ENCODE measurements at regions not wholly inside any gene's neighbourhood (a gene's known extent, or its start where the extent isn't known, plus 50 kb on each side); places are given as distances from the start of the nearest gene placed in this dataset.

DNA sequence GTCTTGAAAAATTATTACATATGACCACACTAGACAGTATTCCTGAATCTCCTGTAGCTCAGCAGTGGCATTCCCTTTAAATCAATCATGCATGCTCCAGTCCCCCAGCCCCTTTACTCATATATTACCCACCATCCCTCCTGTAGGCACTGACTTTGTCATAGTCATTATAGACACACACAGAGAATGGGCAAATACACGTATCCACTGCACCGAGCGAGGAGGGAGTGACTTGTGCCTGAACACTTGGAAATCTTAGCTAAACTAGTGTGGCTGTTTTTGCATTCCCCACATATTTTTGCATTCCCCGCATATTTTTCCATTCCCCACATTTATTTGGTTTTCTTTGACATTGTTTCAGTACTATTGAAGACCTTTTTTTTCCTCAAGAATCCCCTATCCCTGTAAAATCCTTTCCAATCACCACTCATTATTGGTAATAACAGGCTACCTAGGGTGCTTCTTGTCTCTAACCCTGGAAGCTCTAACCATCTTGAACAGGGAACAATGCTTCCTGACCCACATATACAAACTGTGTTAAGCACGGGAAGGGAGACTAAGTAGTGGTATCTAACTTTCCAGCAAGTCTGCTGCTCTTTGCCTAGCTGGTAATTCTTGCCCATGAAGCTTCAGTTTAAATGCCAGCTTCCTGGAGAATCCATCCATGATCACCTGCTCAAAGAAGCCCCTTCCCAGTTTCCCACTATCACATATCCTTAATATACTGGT lies 534.4 kb upstream of the CAMK1G start:
- intact Hi-C loops (cut with micrococcal nuclease), result no loop called here
- WGBS (ENCODE audit: insufficient coverage), result 100% methylated on average over 1 of the region's 5 CpGs
- DNase-seq, result no peak
- no peaks in the 10 kb centered on the region for H4K20me1 ChIP-seq (ENCODE audit: insufficient read depth, low read length)
- H3K9ac ChIP-seq (ENCODE audit: insufficient read depth, low read length, poor library complexity, severe bottlenecking), result no peak overlapping the region
- Mint-ChIP-seq H3K4me1 (no peaks in the 10 kb centered on the region), H3K27me3 (ENCODE audit: low read depth in 3 of 3) (peaks cover 0 to 20% (median 8%) of the 10 kb centered on the region in 3 donors), H3K9me3 (peaks cover 0 to 17% (median 11%) of the 10 kb centered on the region in 7 donors), H3K4me3 (no peak overlapping the region), H3K27ac (no peak overlapping the region), H3K36me3 (no peaks in the 10 kb centered on the region)
- H3K9me3 ChIP-seq (replicated peaks in 1 of 2; ENCODE audit: control insufficient read depth in 1 of 2, insufficient read depth in 1 of 2, low read length in 2 of 2), result no peaks in the 10 kb centered on the region
- H2AFZ ChIP-seq (ENCODE audit: insufficient read depth, low read depth, low read length, poor library complexity, severe bottlenecking), result no peak overlapping the region
- no peaks in the 10 kb centered on the region for H3K27me3 ChIP-seq (ENCODE audit: control insufficient read depth in 2 of 2, insufficient read depth in 2 of 2, low read length in 2 of 2)
- H3K4me2 ChIP-seq (replicated peaks; ENCODE audit: extremely low read depth, low read length, poor library complexity, severe bottlenecking), result no peak overlapping the region
- no peaks in the 10 kb centered on the region for H3K4me1 ChIP-seq (ENCODE audit: control insufficient read depth in 1 of 2, insufficient read depth in 2 of 2, low read length in 2 of 2)
- no peak overlapping the region for H3K27ac ChIP-seq (ENCODE audit: low read depth in 1 of 2, low read length in 2 of 2)
- H3K4me3 ChIP-seq (replicated peaks in 1 of 3; ENCODE audit: low read depth in 2 of 3, low read length in 3 of 3), result no peak overlapping the region
- no peaks in the 10 kb centered on the region for H3K36me3 ChIP-seq (replicated peaks in 1 of 2; ENCODE audit: control insufficient read depth in 1 of 2, insufficient read depth in 2 of 2, low read length in 2 of 2)
- no peaks in the 10 kb centered on the region for H3K79me2 ChIP-seq (ENCODE audit: insufficient read depth, low read length)
- no peak for TF ChIP-seq CTCF (IDR thresholded peaks at IDR 0.05)

DNA sequence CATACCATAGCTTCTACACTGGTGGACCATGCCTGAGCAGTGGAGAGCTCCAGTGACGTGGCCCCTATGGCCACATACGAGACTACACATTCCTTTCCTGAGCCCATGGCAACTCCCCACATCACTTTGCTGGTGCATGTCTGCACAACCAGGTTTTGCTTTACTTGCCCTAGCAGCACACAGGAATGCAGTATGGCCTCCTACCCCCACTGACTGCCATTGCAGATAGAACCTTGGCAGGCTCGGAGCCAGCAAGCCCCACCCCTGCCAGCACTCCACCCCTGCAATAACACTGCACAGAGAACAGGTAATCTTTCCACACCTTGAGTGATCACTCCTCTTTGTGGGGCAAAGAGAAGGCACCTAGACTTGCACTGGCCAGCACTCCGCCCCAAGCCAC lies 531.9 kb upstream of the CAMK1G start:
- 100% methylated on average over 3 of the region's 4 CpGs for WGBS (ENCODE audit: insufficient coverage)
- H3K27ac Mint-ChIP-seq, result no peak overlapping the region
- no peak overlapping the region for H3K9ac ChIP-seq (ENCODE audit: insufficient read depth, low read length, poor library complexity, severe bottlenecking)
- intact Hi-C loops (cut with micrococcal nuclease), result no loop called here
- no peak overlapping the region for H3K4me3 Mint-ChIP-seq
- H3K27ac ChIP-seq (ENCODE audit: low read depth in 1 of 2, low read length in 2 of 2), result no peak overlapping the region
- no peaks in the 10 kb centered on the region for H3K4me1 ChIP-seq (ENCODE audit: control insufficient read depth in 1 of 2, insufficient read depth in 2 of 2, low read length in 2 of 2)
- H3K9me3 Mint-ChIP-seq, result peaks cover 3 to 25% (median 11%) of the 10 kb centered on the region in 7 donors
- no peak overlapping the region for H3K4me2 ChIP-seq (replicated peaks; ENCODE audit: extremely low read depth, low read length, poor library complexity, severe bottlenecking)
- H3K79me2 ChIP-seq (ENCODE audit: insufficient read depth, low read length), result no peaks in the 10 kb centered on the region
- peaks cover 2 to 16% (median 7%) of the 10 kb centered on the region in 3 donors for H3K27me3 Mint-ChIP-seq (ENCODE audit: low read depth in 3 of 3)
- H3K4me1 Mint-ChIP-seq, result no peaks in the 10 kb centered on the region
- no peak for DNase-seq
- no peaks in the 10 kb centered on the region for H3K36me3 ChIP-seq (replicated peaks in 1 of 2; ENCODE audit: control insufficient read depth in 1 of 2, insufficient read depth in 2 of 2, low read length in 2 of 2)
- H3K4me3 ChIP-seq (replicated peaks in 1 of 3; ENCODE audit: low read depth in 2 of 3, low read length in 3 of 3), result no peak overlapping the region
- H3K9me3 ChIP-seq (replicated peaks in 1 of 2; ENCODE audit: control insufficient read depth in 1 of 2, insufficient read depth in 1 of 2, low read length in 2 of 2), result no peaks in the 10 kb centered on the region
- no peaks in the 10 kb centered on the region for H3K36me3 Mint-ChIP-seq
- no peak overlapping the region for H2AFZ ChIP-seq (ENCODE audit: insufficient read depth, low read depth, low read length, poor library complexity, severe bottlenecking)
- no peaks in the 10 kb centered on the region for H3K27me3 ChIP-seq (ENCODE audit: control insufficient read depth in 2 of 2, insufficient read depth in 2 of 2, low read length in 2 of 2)
- H4K20me1 ChIP-seq (ENCODE audit: insufficient read depth, low read length), result no peaks in the 10 kb centered on the region
- no peak for TF ChIP-seq CTCF (IDR thresholded peaks at IDR 0.05)
